ENCODE measurements at regions not wholly inside any gene's neighbourhood (a gene's known extent, or its start where the extent isn't known, plus 50 kb on each side); places are given as distances from the start of the nearest gene placed in this dataset.

DNA sequence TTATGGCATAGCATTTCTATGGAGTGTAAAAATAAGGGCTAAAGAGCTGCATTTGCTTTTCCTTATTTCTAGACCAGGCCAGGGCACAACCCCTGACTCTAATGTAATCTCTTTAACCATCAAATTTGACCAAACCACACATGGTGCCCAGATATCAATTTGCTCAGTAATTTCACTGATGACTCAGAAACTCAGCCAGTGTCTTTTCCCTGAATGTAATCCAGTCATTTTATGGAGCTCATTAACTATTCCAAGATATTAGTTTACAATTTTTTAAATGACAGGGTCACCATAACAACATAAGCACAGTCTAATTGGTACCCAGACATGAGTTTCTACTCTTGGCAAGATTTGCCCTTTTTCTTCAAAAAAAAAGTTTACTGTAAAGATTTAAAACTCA lies 270.8 kb upstream of the AGAP1 start:
- H3K27me3 ChIP-seq (ENCODE audit: control insufficient read depth, insufficient read depth, low read length): peaks cover 9% of the 10 kb centered on the region
- H3K27ac ChIP-seq (ENCODE audit: low read length): no peak overlapping the region
- H3K36me3 ChIP-seq (ENCODE audit: control insufficient read depth, insufficient read depth, low read length): no peaks in the 10 kb centered on the region
- ATAC-seq: no peak
- TF ChIP-seq SIN3A (IDR thresholded peaks at IDR 0.05; ENCODE audit: borderline replicate concordance, insufficient read depth, low read depth, low read length) (no peak), POLR2AphosphoS5 (IDR thresholded peaks at IDR 0.05; ENCODE audit: low read depth, low read length) (no peak), REST (IDR thresholded peaks at IDR 0.05; ENCODE audit: insufficient read depth in 1 of 2, low read depth in 2 of 2, low read length in 1 of 2) (no peak), CTCF (IDR thresholded peaks at IDR 0.05) (no peak), TCF7L2 (IDR thresholded peaks at IDR 0.05; ENCODE audit: low read depth, low read length) (no peak)
- in situ Hi-C loops (cut with HindIII; ENCODE audit: low pct_unique_long_range_greater_than_20kb, low sequenced_read_pairs) (no loop called here), intact Hi-C loops (cut with micrococcal nuclease; ENCODE audit: unreplicated experiment) (no loop called here)
- CTCF ChIA-PET: no interaction called here
- H3K4me3 ChIP-seq (ENCODE audit: low read depth in 2 of 2, low read length in 2 of 2): no peak overlapping the region
- POLR2A ChIA-PET: no interaction called here
- no peaks in the 10 kb centered on the region for H3K4me1 ChIP-seq (ENCODE audit: control insufficient read depth, insufficient read depth, low read length)
- DNase-seq (ENCODE audit: low read depth, low spot score): no peak
- no TSS peak for BruUV-seq (replicated peaks)
- no peaks in the 10 kb centered on the region for H3K9me3 ChIP-seq (ENCODE audit: control insufficient read depth, insufficient read depth, low read depth, low read length)

GRCh38 chr2:235224410-235224809 lies 269.4 kb upstream of the AGAP1 start:
- BruUV-seq (replicated peaks): no TSS peak
- Histone ChIP-seq H3K4me1 (ENCODE audit: control insufficient read depth, insufficient read depth, low read length) (no peaks in the 10 kb centered on the region), H3K27ac (ENCODE audit: low read length) (no peak overlapping the region), H3K9me3 (ENCODE audit: control insufficient read depth, insufficient read depth, low read depth, low read length) (no peaks in the 10 kb centered on the region), H3K4me3 (ENCODE audit: low read depth in 2 of 2, low read length in 2 of 2) (no peak overlapping the region), H3K27me3 (ENCODE audit: control insufficient read depth, insufficient read depth, low read length) (peaks cover 10% of the 10 kb centered on the region), H3K36me3 (ENCODE audit: control insufficient read depth, insufficient read depth, low read length) (no peaks in the 10 kb centered on the region)
- in situ Hi-C loops (cut with HindIII; ENCODE audit: low pct_unique_long_range_greater_than_20kb, low sequenced_read_pairs) (no loop called here), intact Hi-C loops (cut with micrococcal nuclease; ENCODE audit: unreplicated experiment) (no loop called here)
- ChIA-PET POLR2A (no interaction called here), CTCF (no interaction called here)
- DNase-seq (ENCODE audit: low read depth, low spot score): no peak
- no peak for ATAC-seq
- no peak for TF ChIP-seq REST (IDR thresholded peaks at IDR 0.05; ENCODE audit: insufficient read depth in 1 of 2, low read depth in 2 of 2, low read length in 1 of 2)
